Smooth muscle cell (in vitro differentiated cells): ENCODE measurements at regions not wholly inside any gene's neighbourhood (a gene's known extent, or its start where the extent isn't known, plus 50 kb on each side); places are given as distances from the start of the nearest gene placed in this dataset.

ENCODE experiments used
- DNase-seq: peaks from one replicate; lab custom pipeline; 2025; ENCODE audit not compliant: unreplicated experiment; lab: John Stamatoyannopoulos, UW
- H2AFZ ChIP-seq: fragments of 200-600 bp; sonication (generic); 2 replicates; pipeline ENCODE4 v1.6.0; 2016; ENCODE audit warnings: antibody characterized with exemption, low read depth, mild to moderate bottlenecking
- H3F3A ChIP-seq: fragments of 200-600 bp; sonication (generic); 2 replicates; pipeline ENCODE4 v1.6.0; 2017; ENCODE audit warnings: antibody characterized with exemption, low read depth
- H3K27ac ChIP-seq: fragments of 200-600 bp; sonication (generic); 2 replicates; pipeline ENCODE4 v1.5.1; 2016; ENCODE audit warnings: low read depth, mild to moderate bottlenecking
- H3K27me3 ChIP-seq: fragments of 200-600 bp; sonication (generic); 2 replicates; pipeline ENCODE4 v1.6.1; 2016; ENCODE audit warnings: low read depth, mild to moderate bottlenecking
- H3K36me3 ChIP-seq: fragments of 200-600 bp; sonication (generic); 2 replicates; pipeline ENCODE4 v1.5.1; 2016; ENCODE audit warnings: low read depth
- H3K4me1 ChIP-seq: fragments of 200-600 bp; sonication (generic); 2 replicates; pipeline ENCODE4 v1.5.1; 2016; ENCODE audit warnings: low read depth
- H3K4me2 ChIP-seq: fragments of 200-600 bp; sonication (generic); 2 replicates; pipeline ENCODE4 v1.6.0; 2016; ENCODE audit warnings: mild to moderate bottlenecking
- H3K4me3 ChIP-seq: fragments of 200-600 bp; sonication (generic); 2 replicates; pipeline ENCODE4 v1.5.1; 2016; ENCODE audit warnings: mild to moderate bottlenecking
- H3K79me2 ChIP-seq: fragments of 200-600 bp; sonication (generic); 2 replicates; pipeline ENCODE4 v1.6.0; 2016; ENCODE audit warnings: low read depth, mild to moderate bottlenecking
- H3K9ac ChIP-seq: fragments of 200-600 bp; sonication (generic); 2 replicates; pipeline ENCODE4 v1.6.0; 2016; ENCODE audit warnings: low read depth
- H3K9me3 ChIP-seq: fragments of 200-600 bp; sonication (generic); replicated peaks from 2 replicates; pipeline ENCODE4 v1.5.1; 2016; ENCODE audit warnings: low read depth
- H4K20me1 ChIP-seq: fragments of 200-600 bp; sonication (generic); 2 replicates; pipeline ENCODE4 v1.6.0; 2016; ENCODE audit warnings: low read depth
- WGBS: methylation state at CpG from one replicate; pipeline ENCODE4 v1.1.7; 2016; ENCODE audit warnings: low lambda C conversion rate; 5-methylcytosine and 5-hydroxymethylcytosine counted together
- TF ChIP-seq, protein P1 (sequence below): fragments of 200-600 bp; sonication (generic); IDR thresholded peaks from 2 replicates; pipeline ENCODE4 v1.5.1; 2017; ENCODE audit warnings: borderline replicate concordance, mild to moderate bottlenecking, antibody characterized with exemption; ENCODE audit not compliant: insufficient read depth, poor library complexity, severe bottlenecking

GRCh38 chr6:53431704-53432103 lies 83.0 kb upstream of the ELOVL5 start:
- H3F3A ChIP-seq, result peaks cover 10% of the 10 kb centered on the region
- TF ChIP-seq, protein P1, sequence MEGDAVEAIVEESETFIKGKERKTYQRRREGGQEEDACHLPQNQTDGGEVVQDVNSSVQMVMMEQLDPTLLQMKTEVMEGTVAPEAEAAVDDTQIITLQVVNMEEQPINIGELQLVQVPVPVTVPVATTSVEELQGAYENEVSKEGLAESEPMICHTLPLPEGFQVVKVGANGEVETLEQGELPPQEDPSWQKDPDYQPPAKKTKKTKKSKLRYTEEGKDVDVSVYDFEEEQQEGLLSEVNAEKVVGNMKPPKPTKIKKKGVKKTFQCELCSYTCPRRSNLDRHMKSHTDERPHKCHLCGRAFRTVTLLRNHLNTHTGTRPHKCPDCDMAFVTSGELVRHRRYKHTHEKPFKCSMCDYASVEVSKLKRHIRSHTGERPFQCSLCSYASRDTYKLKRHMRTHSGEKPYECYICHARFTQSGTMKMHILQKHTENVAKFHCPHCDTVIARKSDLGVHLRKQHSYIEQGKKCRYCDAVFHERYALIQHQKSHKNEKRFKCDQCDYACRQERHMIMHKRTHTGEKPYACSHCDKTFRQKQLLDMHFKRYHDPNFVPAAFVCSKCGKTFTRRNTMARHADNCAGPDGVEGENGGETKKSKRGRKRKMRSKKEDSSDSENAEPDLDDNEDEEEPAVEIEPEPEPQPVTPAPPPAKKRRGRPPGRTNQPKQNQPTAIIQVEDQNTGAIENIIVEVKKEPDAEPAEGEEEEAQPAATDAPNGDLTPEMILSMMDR, result no peak
- WGBS, result 92% methylated on average over 4 of the region's 4 CpGs

DNA sequence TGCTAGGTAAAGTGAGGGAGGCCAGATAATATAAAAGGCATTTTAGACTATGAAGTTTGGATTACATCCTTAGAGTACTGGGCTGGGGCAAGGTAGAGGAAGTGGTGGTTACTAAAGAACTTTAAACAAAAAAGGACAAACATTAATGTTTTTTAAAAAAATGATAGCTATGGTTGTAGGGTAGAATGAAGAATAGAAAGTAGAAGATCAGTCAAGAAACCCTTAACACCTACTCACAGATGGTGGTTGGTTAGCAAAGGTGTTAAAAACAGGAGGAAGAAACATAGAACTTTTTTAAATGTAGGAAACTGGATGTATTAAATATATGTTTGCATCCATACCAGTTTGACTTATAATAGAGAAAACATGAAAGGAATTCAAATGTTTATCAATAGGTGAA lies 80.7 kb upstream of the ELOVL5 start:
- H3K27me3 ChIP-seq, result no peaks in the 10 kb centered on the region
- H3K4me1 ChIP-seq, result peaks cover 10% of the 10 kb centered on the region
- no peaks in the 10 kb centered on the region for H3K9me3 ChIP-seq
- no peak for DNase-seq
- no peaks in the 10 kb centered on the region for H3K36me3 ChIP-seq
- H3K4me3 ChIP-seq, result no peak overlapping the region
- no peak overlapping the region for H2AFZ ChIP-seq
- H3F3A ChIP-seq, result peaks cover 10% of the 10 kb centered on the region
- no peak overlapping the region for H3K27ac ChIP-seq
- H3K4me2 ChIP-seq, result no peak overlapping the region
- TF ChIP-seq, protein P1, result no peak
- H3K9ac ChIP-seq, result no peak overlapping the region
- no peaks in the 10 kb centered on the region for H4K20me1 ChIP-seq
- H3K79me2 ChIP-seq, result no peaks in the 10 kb centered on the region

More at GRCh38 chr6:53431704-53432103, 83.0 kb upstream of the ELOVL5 start:
- H3K36me3 ChIP-seq, result no peaks in the 10 kb centered on the region
- H3K27me3 ChIP-seq, result no peaks in the 10 kb centered on the region
- H3K27ac ChIP-seq, result peak overlapping the region; percentile 88
- H4K20me1 ChIP-seq, result no peaks in the 10 kb centered on the region
- H3K4me3 ChIP-seq, result no peak overlapping the region
- no peak overlapping the region for H3K9ac ChIP-seq
- no peak overlapping the region for H2AFZ ChIP-seq
- H3K4me1 ChIP-seq, result peaks cover 12% of the 10 kb centered on the region
- no peak for DNase-seq
- no peaks in the 10 kb centered on the region for H3K79me2 ChIP-seq
- no peak overlapping the region for H3K4me2 ChIP-seq
- no peaks in the 10 kb centered on the region for H3K9me3 ChIP-seq

DNA sequence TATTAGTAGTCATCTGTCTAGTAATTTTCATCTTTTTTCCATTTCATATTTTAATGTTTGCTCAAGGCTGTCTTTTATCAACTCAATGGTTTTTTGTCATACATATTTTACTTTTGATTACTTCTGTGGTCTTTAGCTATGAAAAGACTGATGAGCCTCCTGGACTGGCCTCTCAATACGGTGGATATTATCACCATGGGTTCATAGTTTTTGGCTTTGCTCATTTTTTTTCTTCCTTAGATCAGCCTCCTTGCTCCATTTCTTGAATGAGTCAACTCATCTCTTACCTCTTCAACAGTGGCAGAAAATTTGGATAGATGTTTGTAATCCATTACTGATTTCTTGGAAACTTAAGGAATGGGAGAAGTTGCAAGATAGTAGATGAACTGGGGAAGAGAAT lies 80.1 kb upstream of the ELOVL5 start:
- Histone ChIP-seq H2AFZ (no peak overlapping the region), H3K9me3 (no peaks in the 10 kb centered on the region), H3K36me3 (no peaks in the 10 kb centered on the region), H3K27me3 (no peaks in the 10 kb centered on the region), H3K79me2 (no peaks in the 10 kb centered on the region), H3K27ac (no peak overlapping the region), H3K4me2 (no peak overlapping the region), H3K9ac (no peak overlapping the region), H3K4me3 (no peak overlapping the region), H3F3A (peaks cover 9% of the 10 kb centered on the region), H3K4me1 (peaks cover 9% of the 10 kb centered on the region), H4K20me1 (no peaks in the 10 kb centered on the region)
- TF ChIP-seq, protein P1, result no peak
- 73% methylated on average over 1 of the region's 1 CpG for WGBS
- no peak for DNase-seq

DNA sequence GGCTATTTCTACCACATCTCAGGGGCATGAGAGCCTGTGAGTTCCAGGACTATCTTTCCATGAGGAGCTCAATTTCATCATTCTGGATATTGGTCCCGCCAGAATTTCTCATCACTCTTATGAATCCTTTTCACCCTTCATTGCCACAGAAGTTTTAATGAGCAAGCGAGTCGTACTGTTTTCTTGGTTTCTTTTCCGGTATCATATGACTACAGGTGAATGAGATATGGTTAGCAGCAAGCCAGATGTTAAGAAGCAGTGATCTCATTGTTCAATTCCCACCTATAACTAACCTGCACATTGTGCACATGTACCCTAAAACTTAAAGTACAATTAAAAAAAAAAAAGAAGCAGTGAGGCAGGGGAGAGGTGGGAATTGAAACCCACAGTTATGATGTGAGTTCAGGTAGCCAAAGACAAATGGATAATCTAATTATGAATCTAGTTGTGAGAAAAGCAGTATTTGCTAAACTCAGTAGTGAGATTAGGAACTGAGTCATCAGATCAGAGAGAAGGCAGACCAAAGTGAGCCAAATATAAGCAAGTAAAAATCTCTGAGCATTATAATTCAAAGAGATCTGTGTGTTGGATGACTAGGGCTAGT lies 78.0 kb upstream of the ELOVL5 start:
- H3K4me1 ChIP-seq, result no peaks in the 10 kb centered on the region
- 88% methylated on average over 4 of the region's 4 CpGs for WGBS
- no peaks in the 10 kb centered on the region for H3K27me3 ChIP-seq
- no peaks in the 10 kb centered on the region for H3K9me3 ChIP-seq
- no peaks in the 10 kb centered on the region for H4K20me1 ChIP-seq
- DNase-seq, result no peak
- no peak overlapping the region for H3K4me2 ChIP-seq
- no peaks in the 10 kb centered on the region for H3F3A ChIP-seq
- H3K36me3 ChIP-seq, result no peaks in the 10 kb centered on the region
- H3K27ac ChIP-seq, result no peak overlapping the region
- H3K79me2 ChIP-seq, result no peaks in the 10 kb centered on the region
- no peak overlapping the region for H3K4me3 ChIP-seq
- H2AFZ ChIP-seq, result no peak overlapping the region
- H3K9ac ChIP-seq, result no peak overlapping the region
- TF ChIP-seq, protein P1, result no peak
